ENCODE measurements at regions not wholly inside any gene's neighbourhood (a gene's known extent, or its start where the extent isn't known, plus 50 kb on each side); places are given as distances from the start of the nearest gene placed in this dataset.

GRCh38 chr9:25427290-25427689 is 251.0 kb downstream of the TUSC1 start:
- H3K4me3 ChIP-seq (ENCODE audit: low read depth in 2 of 2, low read length in 1 of 2) = no peak overlapping the region
- POLR2A ChIA-PET = no interaction called here
- WGBS (ENCODE audit: low lambda C conversion rate) = 21% methylated on average over 2 of the region's 4 CpGs

GRCh38 chr9:25421560-25421959 is 256.7 kb downstream of the TUSC1 start:
- Histone ChIP-seq H3K9me2 (no peaks in the 10 kb centered on the region), H3K36me3 (replicated peaks in 1 of 2; ENCODE audit: control insufficient read depth in 1 of 2, insufficient read depth in 2 of 2, low read length in 1 of 2) (no peaks in the 10 kb centered on the region), H3K9me3 (no peaks in the 10 kb centered on the region), H3K4me2 (no peak overlapping the region), H3F3A (replicated peaks; ENCODE audit: insufficient read depth) (no peaks in the 10 kb centered on the region), H3K4me3 (ENCODE audit: low read depth in 2 of 2, low read length in 1 of 2) (no peak overlapping the region), H3K4me1 (ENCODE audit: control insufficient read depth in 1 of 2, insufficient read depth in 2 of 2, low read depth in 1 of 2, low read length in 1 of 2) (no peaks in the 10 kb centered on the region), H4K20me1 (ENCODE audit: insufficient read depth) (no peaks in the 10 kb centered on the region), H3K9ac (no peak overlapping the region), H3K27ac (ENCODE audit: low read depth in 2 of 2, low read length in 1 of 2) (no peak overlapping the region), H2AFZ (ENCODE audit: low read depth) (no peak overlapping the region), H3K27me3 (ENCODE audit: insufficient read depth) (no peaks in the 10 kb centered on the region), H3K79me2 (ENCODE audit: insufficient read depth) (no peaks in the 10 kb centered on the region)
- DNase-seq = no peak
- TF ChIP-seq USF2 (IDR thresholded peaks at IDR 0.05; ENCODE audit: borderline replicate concordance, low read depth, low read length) = no peak
- TF ChIP-seq MEF2A (IDR thresholded peaks at IDR 0.05; ENCODE audit: borderline replicate concordance, low read depth) = no peak
- TF ChIP-seq FOXJ3 (CRISPR knock-in tag; IDR thresholded peaks at IDR 0.05) = no peak
- 11% methylated on average over 1 of the region's 1 CpG for WGBS (ENCODE audit: low lambda C conversion rate)
- CTCF ChIA-PET = no interaction called here
- POLR2A ChIA-PET = interaction anchor here (0.6 kb wide), 1 partner anchor 37 kb away, joined by 4 read pairs; no protein-coding TSS in a partner anchor

More at GRCh38 chr9:25427290-25427689, 251.0 kb downstream of the TUSC1 start:
- DNase-seq = no peak
- H3K4me1 ChIP-seq (ENCODE audit: control insufficient read depth in 1 of 2, insufficient read depth in 2 of 2, low read depth in 1 of 2, low read length in 1 of 2) = no peaks in the 10 kb centered on the region
- CTCF ChIA-PET = no interaction called here
- no peaks in the 10 kb centered on the region for H3K9me2 ChIP-seq
- H3K27ac ChIP-seq (ENCODE audit: low read depth in 2 of 2, low read length in 1 of 2) = no peak overlapping the region
- H3K36me3 ChIP-seq (replicated peaks in 1 of 2; ENCODE audit: control insufficient read depth in 1 of 2, insufficient read depth in 2 of 2, low read length in 1 of 2) = no peaks in the 10 kb centered on the region
- no peaks in the 10 kb centered on the region for H3F3A ChIP-seq (replicated peaks; ENCODE audit: insufficient read depth)
- no peak overlapping the region for H3K9ac ChIP-seq
- H3K9me3 ChIP-seq = no peaks in the 10 kb centered on the region
- H2AFZ ChIP-seq (ENCODE audit: low read depth) = no peak overlapping the region
- no peaks in the 10 kb centered on the region for H3K79me2 ChIP-seq (ENCODE audit: insufficient read depth)
- TF ChIP-seq IRF3 (IDR thresholded peaks at IDR 0.05; ENCODE audit: low read depth, low read length) = no peak
- no peak for TF ChIP-seq PBX3 (IDR thresholded peaks at IDR 0.05)
- no peak for TF ChIP-seq FOSL2 (IDR thresholded peaks at IDR 0.05; ENCODE audit: borderline replicate concordance, low read depth)
- no peak for TF ChIP-seq NRF1 (IDR thresholded peaks at IDR 0.05; ENCODE audit: low read depth, low read length)
- no peak for TF ChIP-seq GATA2 (CRISPR knock-in tag; IDR thresholded peaks at IDR 0.05)
- TF ChIP-seq MEF2A (IDR thresholded peaks at IDR 0.05; ENCODE audit: borderline replicate concordance, low read depth) = no peak
- no peak for TF ChIP-seq FOXJ3 (CRISPR knock-in tag; IDR thresholded peaks at IDR 0.05)
- no peak for TF ChIP-seq SIN3A (IDR thresholded peaks at IDR 0.05; ENCODE audit: borderline replicate concordance, low read depth, low read length)
- TF ChIP-seq POLR2AphosphoS5 (IDR thresholded peaks at IDR 0.05; ENCODE audit: low read depth, low read length) = no peak
- no peak for TF ChIP-seq EP300 (IDR thresholded peaks at IDR 0.05; ENCODE audit: borderline replicate concordance in 1 of 2, low read depth in 1 of 2, low read length in 1 of 2)
- no peak for TF ChIP-seq TEAD4 (IDR thresholded peaks at IDR 0.05; ENCODE audit: borderline replicate concordance, insufficient read depth)
- TF ChIP-seq YY1 (IDR thresholded peaks at IDR 0.05; ENCODE audit: low read depth) = no peak
- TF ChIP-seq RXRA (IDR thresholded peaks at IDR 0.05; ENCODE audit: borderline replicate concordance, low read depth) = no peak
- TF ChIP-seq CHD2 (IDR thresholded peaks at IDR 0.05; ENCODE audit: low read length, partially characterized antibody) = no peak
- no peak for TF ChIP-seq EZH2phosphoT487 (IDR thresholded peaks at IDR 0.05; ENCODE audit: borderline replicate concordance, low read depth)
- no peaks in the 10 kb centered on the region for H3K27me3 ChIP-seq (ENCODE audit: insufficient read depth)
- no peak overlapping the region for H3K4me2 ChIP-seq
- H4K20me1 ChIP-seq (ENCODE audit: insufficient read depth) = no peaks in the 10 kb centered on the region
